Keratinocyte (primary cell): ENCODE measurements at regions not wholly inside any gene's neighbourhood (a gene's known extent, or its start where the extent isn't known, plus 50 kb on each side); places are given as distances from the start of the nearest gene placed in this dataset.

Source experiments
- DNase-seq: peaks from one replicate; pipeline ENCODE4 v3.0.0-alpha.2; 2011; ENCODE audit warnings: low read depth, missing footprints, low spot score
- FAIRE-seq: peaks from 2 replicates; lab custom pipeline; 2011; peaks lifted over from hg19 to GRCh38; lab: Jason Lieb, UNC
- H2AFZ ChIP-seq: 2 replicates; pipeline ENCODE4 v1.6.0; 2012; ENCODE audit warnings: low read length, control low read depth, inconsistent platforms; ENCODE audit not compliant: control insufficient read depth
- H3K27ac ChIP-seq: 2 replicates; pipeline ENCODE4 v1.5.1; 2011; ENCODE audit warnings: low read length; ENCODE audit not compliant: control insufficient read depth, insufficient read depth
- H3K27me3 ChIP-seq: 3 replicates; pipeline ENCODE4 v1.6.0; 2011; ENCODE audit warnings: low read length; ENCODE audit not compliant: control insufficient read depth, insufficient read depth; ENCODE audit errors: extremely low read depth
- H3K36me3 ChIP-seq, 2 experiments: 2 replicates in 1 of 2; 3 replicates in 1 of 2; pipeline ENCODE4 v1.5.1; 2011; ENCODE audit warnings: low read length in 2 of 2, mild to moderate bottlenecking in 1 of 2; ENCODE audit not compliant: control insufficient read depth in 2 of 2, insufficient read depth in 2 of 2; ENCODE audit errors: extremely low read depth in 1 of 2
- H3K4me1 ChIP-seq: 3 replicates; pipeline ENCODE4 v1.5.1; 2011; ENCODE audit warnings: low read length; ENCODE audit not compliant: control insufficient read depth, insufficient read depth; ENCODE audit errors: extremely low read depth
- H3K4me2 ChIP-seq: 3 replicates; pipeline ENCODE4 v1.6.0; 2011; ENCODE audit warnings: low read depth, low read length; ENCODE audit not compliant: control insufficient read depth, insufficient read depth; ENCODE audit errors: extremely low read depth
- H3K4me3 ChIP-seq, 3 experiments: fragments of 200-600 bp in 1 of 3; sonication (generic) in 1 of 3; 2 replicates in 2 of 3; 3 replicates in 1 of 3; pipeline ENCODE4 v1.5.1; 2011 to 2016; ENCODE audit warnings: low read length in 3 of 3, mild to moderate bottlenecking in 3 of 3, control low read depth in 2 of 3, inconsistent platforms in 1 of 3, low read depth in 1 of 3, mixed read lengths in 1 of 3, mixed run types in 1 of 3, moderate library complexity in 1 of 3; ENCODE audit not compliant: control insufficient read depth in 2 of 3, insufficient read depth in 2 of 3; ENCODE audit errors: extremely low read depth in 1 of 3
- H3K79me2 ChIP-seq: 2 replicates; pipeline ENCODE4 v1.6.0; 2012; ENCODE audit warnings: low read length; ENCODE audit not compliant: control insufficient read depth, insufficient read depth
- H3K9ac ChIP-seq: 3 replicates; pipeline ENCODE4 v1.6.0; 2011; ENCODE audit warnings: low read length; ENCODE audit not compliant: control insufficient read depth, insufficient read depth; ENCODE audit errors: extremely low read depth
- H3K9me1 ChIP-seq: 3 replicates; pipeline ENCODE4 v1.6.0; 2011; ENCODE audit warnings: low read length; ENCODE audit not compliant: control insufficient read depth, insufficient read depth; ENCODE audit errors: extremely low read depth
- H3K9me3 ChIP-seq: 2 replicates; pipeline ENCODE4 v1.5.1; 2012; ENCODE audit warnings: low read depth, low read length; ENCODE audit not compliant: control insufficient read depth
- H4K20me1 ChIP-seq: 3 replicates; pipeline ENCODE4 v1.6.0; 2011; ENCODE audit warnings: low read length; ENCODE audit not compliant: control insufficient read depth, insufficient read depth; ENCODE audit errors: extremely low read depth
- CTCF ChIP-seq, 3 experiments: IDR thresholded peaks in 1 of 3; conservative IDR thresholded peaks in 1 of 3; optimal IDR thresholded peaks in 1 of 3; 2 replicates in 2 of 3; 3 replicates in 1 of 3; pipeline versions ENCODE3 to v1.5.1; 2011; ENCODE audit warnings: low read length in 3 of 3, mild to moderate bottlenecking in 3 of 3, moderate library complexity in 2 of 3, control low read depth in 1 of 3, inconsistent platforms in 1 of 3; ENCODE audit not compliant: insufficient read depth in 2 of 3; ENCODE audit errors: extremely low read depth in 1 of 3
- EZH2 ChIP-seq: IDR thresholded peaks from one replicate; pipeline ENCODE4 v1.6.1; 2012; ENCODE audit warnings: inconsistent platforms, mild to moderate bottlenecking, low read length, moderate library complexity
- dilution Hi-C: fragments of 300-500 bp; cut with MboI; formaldehyde crosslinking; loops from one replicate; pipeline ENCODE4 v1.7.0; 2020; ENCODE audit warnings: low sequenced_read_pairs; ENCODE audit not compliant: extremely low pct_ligation_motif_present

GRCh38 chr2:16042201-16042700 is 101.9 kb downstream of the MYCN start:
- Histone ChIP-seq H3K79me2 (no peaks in the 10 kb centered on the region), H3K36me3 (no peaks in the 10 kb centered on the region), H4K20me1 (no peaks in the 10 kb centered on the region), H3K9me3 (no peaks in the 10 kb centered on the region), H3K9ac (no peak overlapping the region), H3K4me1 (no peaks in the 10 kb centered on the region), H2AFZ (no peak overlapping the region), H3K4me3 (no peak overlapping the region), H3K4me2 (no peak overlapping the region), H3K9me1 (no peaks in the 10 kb centered on the region), H3K27me3 (no peaks in the 10 kb centered on the region), H3K27ac (no peak overlapping the region)
- FAIRE-seq (no peak), DNase-seq (no peak)
- dilution Hi-C loops, result no loop called here
- TF ChIP-seq EZH2 (no peak), CTCF (optimal IDR thresholded peaks at IDR 0.05 in 1 of 3, IDR thresholded peaks at IDR 0.05 in 1 of 3, conservative IDR thresholded peaks at IDR 0.05 in 1 of 3; ENCODE audit: extremely low read depth in 1 of 3, insufficient read depth in 2 of 3, low read length in 3 of 3) (no peak)

GRCh38 chr2:16040271-16041010 is 100.1 kb downstream of the MYCN start:
- Histone ChIP-seq H3K27ac (no peak overlapping the region), H3K4me2 (no peak overlapping the region), H3K4me3 (no peak overlapping the region), H3K9me3 (no peaks in the 10 kb centered on the region), H3K36me3 (no peaks in the 10 kb centered on the region), H2AFZ (no peak overlapping the region), H3K4me1 (no peaks in the 10 kb centered on the region), H4K20me1 (no peaks in the 10 kb centered on the region), H3K9me1 (no peaks in the 10 kb centered on the region), H3K27me3 (no peaks in the 10 kb centered on the region), H3K79me2 (no peaks in the 10 kb centered on the region), H3K9ac (no peak overlapping the region)
- DNase-seq (no peak), FAIRE-seq (no peak)
- dilution Hi-C loops, result no loop called here
- TF ChIP-seq CTCF (optimal IDR thresholded peaks at IDR 0.05 in 1 of 3, IDR thresholded peaks at IDR 0.05 in 1 of 3, conservative IDR thresholded peaks at IDR 0.05 in 1 of 3; ENCODE audit: extremely low read depth in 1 of 3, insufficient read depth in 2 of 3, low read length in 3 of 3) (no peak), EZH2 (no peak)
